T-helper 2 cell treated with Interferon-gamma antibody and Interleukin-4, amounts not matched to agents 5 μg/mL and 100 μg/mL, for 36 hours (primary cell): ENCODE measurements at regions not wholly inside any gene's neighbourhood (a gene's known extent, or its start where the extent isn't known, plus 50 kb on each side); places are given as distances from the start of the nearest gene placed in this dataset.
"Not testable (repeated sequence)": the region's sequence is repeated elsewhere in the genome, so short reads cannot be mapped to it uniquely, and the experiment has no call there.

Experiments
- DNase-seq: peaks from one replicate; pipeline ENCODE4 v3.0.0; 2021; ENCODE audit warnings: low spot score
- H3K27ac Mint-ChIP-seq: one replicate; pipeline ENCODE4 v1.8.0; 2021; ENCODE audit warnings: mild to moderate bottlenecking, mixed read lengths
- H3K27me3 Mint-ChIP-seq: one replicate; pipeline ENCODE4 v1.8.0; 2021; ENCODE audit warnings: low read depth, mixed read lengths
- H3K36me3 Mint-ChIP-seq: one replicate; pipeline ENCODE4 v1.8.0; 2021; ENCODE audit warnings: low read depth, mixed read lengths
- H3K4me1 Mint-ChIP-seq: one replicate; pipeline ENCODE4 v1.8.0; 2021; ENCODE audit warnings: low read depth, mixed read lengths
- H3K4me3 Mint-ChIP-seq: one replicate; pipeline ENCODE4 v1.8.0; 2022; ENCODE audit warnings: mild to moderate bottlenecking, moderate library complexity, mixed read lengths
- H3K9me3 Mint-ChIP-seq: one replicate; pipeline ENCODE4 v1.8.0; 2021; ENCODE audit warnings: mixed read lengths

DNA sequence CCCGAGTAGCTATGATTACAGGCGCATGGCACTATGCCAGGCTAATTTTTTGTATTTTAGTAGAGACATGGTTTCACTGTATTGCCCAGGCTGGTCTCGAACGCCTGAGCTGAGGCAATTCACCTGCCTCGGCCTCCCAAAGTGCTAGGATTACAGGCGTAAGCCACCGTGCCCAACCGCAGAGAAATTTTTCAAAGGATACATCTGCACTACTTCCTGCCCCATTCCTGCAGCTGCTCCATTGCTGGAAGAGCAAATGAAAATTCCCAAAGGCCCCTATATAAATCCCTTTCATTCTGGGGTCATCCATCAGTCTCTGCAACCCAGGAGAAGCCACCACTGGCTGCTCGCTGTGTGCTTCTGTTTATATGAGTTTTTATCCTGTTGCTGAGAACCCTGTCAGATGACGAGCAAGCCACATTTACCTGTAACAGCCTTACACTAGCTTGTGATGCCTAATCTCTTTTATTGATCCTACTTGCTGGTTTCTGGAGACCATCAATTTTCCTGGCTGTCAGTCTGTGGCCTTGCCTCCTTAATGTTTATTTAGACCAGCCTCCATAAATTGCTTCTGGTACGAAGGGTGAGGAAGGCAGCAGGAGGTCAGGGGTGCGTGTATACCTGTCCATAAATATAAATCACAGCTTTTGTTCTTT, 925.3 kb downstream of the TLE4 start:
- peaks cover 19% of the 10 kb centered on the region for H3K9me3 Mint-ChIP-seq
- no peak overlapping the region for H3K27ac Mint-ChIP-seq
- H3K27me3 Mint-ChIP-seq: no peaks in the 10 kb centered on the region
- H3K4me3 Mint-ChIP-seq: no peak overlapping the region
- H3K4me1 Mint-ChIP-seq: no peaks in the 10 kb centered on the region
- H3K36me3 Mint-ChIP-seq: no peaks in the 10 kb centered on the region
- DNase-seq: no peak

DNA sequence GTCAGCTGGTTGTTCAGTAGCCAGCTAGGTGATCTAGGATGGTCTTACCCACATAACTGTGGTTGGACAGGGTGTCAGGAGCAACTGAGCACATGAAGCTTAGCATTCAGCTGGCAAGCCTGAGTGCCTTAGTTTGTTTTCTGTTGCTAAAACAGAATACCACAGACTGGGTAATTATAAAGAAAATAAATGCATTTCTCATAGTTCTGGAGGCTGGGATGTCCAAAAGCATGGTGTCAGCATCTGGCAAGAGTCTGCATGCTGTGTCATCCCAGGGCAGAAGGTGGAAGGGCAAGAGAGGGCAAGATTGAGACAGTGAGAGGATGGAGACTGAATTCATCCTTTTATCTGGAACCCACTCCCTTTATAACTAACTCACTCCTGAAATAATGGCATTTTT, 921.5 kb downstream of the TLE4 start:
- H3K4me1 Mint-ChIP-seq: no peaks in the 10 kb centered on the region
- no peak overlapping the region for H3K4me3 Mint-ChIP-seq
- no peaks in the 10 kb centered on the region for H3K27me3 Mint-ChIP-seq
- no peaks in the 10 kb centered on the region for H3K36me3 Mint-ChIP-seq
- H3K9me3 Mint-ChIP-seq: peaks cover 15% of the 10 kb centered on the region
- H3K27ac Mint-ChIP-seq: no peak overlapping the region
- no peak for DNase-seq

DNA sequence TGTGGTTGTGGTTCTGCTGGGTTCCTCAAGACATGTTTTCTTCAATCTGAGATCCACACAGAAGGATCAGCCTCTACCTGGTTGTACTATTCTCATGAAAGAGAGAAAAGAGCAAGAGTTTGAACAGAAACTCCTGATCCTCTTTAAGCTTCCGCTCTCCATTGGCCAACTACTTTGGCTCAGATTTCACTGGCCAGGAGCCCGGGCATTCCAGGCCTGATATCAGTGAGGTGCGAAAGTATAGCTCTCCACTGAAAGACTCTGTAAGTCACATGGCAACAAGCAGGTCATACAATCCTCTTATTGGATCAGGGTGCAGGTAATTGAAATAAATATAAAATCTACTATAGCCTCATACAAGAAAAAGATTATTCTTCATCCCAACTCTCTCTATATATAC, 920.5 kb downstream of the TLE4 start:
- H3K9me3 Mint-ChIP-seq: peaks cover 15% of the 10 kb centered on the region
- no peak for DNase-seq
- H3K4me1 Mint-ChIP-seq: no peaks in the 10 kb centered on the region
- H3K4me3 Mint-ChIP-seq: no peak overlapping the region
- no peaks in the 10 kb centered on the region for H3K36me3 Mint-ChIP-seq
- no peaks in the 10 kb centered on the region for H3K27me3 Mint-ChIP-seq
- no peak overlapping the region for H3K27ac Mint-ChIP-seq

DNA sequence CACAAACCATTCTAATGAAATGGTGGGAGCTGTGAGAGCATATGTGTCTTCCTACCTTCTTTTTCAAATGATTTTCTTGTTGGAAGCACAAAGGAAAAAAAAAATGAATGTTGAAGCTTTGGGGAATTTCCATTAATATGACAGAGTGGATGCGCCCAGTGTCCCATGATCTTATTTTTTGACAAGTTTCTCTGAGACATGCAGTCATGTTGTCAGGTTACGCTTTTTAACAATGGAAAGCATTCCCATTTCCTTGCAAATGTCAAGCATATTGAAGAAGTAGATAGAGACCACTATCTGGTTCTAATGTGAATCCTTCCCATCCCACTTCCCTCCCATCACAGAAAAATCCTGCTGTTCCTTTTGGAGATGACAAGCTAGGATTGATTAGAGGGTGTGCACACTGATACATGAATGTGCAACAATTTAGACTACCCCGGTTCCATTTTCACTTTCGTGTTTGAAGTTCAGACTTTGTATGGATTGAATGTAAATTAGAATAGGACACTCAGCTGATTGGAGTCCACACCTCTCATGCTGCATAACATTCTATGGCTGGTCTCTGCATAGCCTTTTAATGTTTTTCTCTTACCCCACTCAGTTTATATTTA, 919.4 kb downstream of the TLE4 start:
- Mint-ChIP-seq H3K4me1 (no peaks in the 10 kb centered on the region), H3K36me3 (no peaks in the 10 kb centered on the region), H3K4me3 (no peak overlapping the region)

DNA sequence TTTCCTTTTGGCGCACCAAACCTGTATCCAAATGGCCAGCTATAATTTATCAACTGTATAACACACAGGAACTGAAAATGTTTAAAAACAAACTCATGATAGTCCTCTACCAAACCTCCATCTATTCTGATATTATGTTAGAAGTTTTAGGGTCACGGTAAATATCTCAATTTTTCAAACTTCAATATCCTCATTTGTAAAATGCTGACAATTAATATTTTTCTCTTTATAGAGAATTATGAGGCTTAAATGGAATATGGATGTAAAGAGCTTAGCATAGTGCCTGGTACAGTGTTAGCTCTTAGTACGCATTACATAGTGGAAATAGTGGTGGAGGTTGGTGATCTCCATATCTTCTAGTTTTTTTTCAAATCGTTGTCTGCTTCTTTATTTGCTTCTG, 917.6 kb downstream of the TLE4 start:
- Mint-ChIP-seq H3K27me3 (no peaks in the 10 kb centered on the region), H3K4me3 (no peak overlapping the region), H3K36me3 (no peaks in the 10 kb centered on the region), H3K27ac (no peak overlapping the region), H3K4me1 (no peaks in the 10 kb centered on the region), H3K9me3 (peaks cover 9% of the 10 kb centered on the region)
- DNase-seq: no peak

More for the DNA sequence above, 919.4 kb downstream of the TLE4 start:
- no peak overlapping the region for H3K27ac Mint-ChIP-seq
- no peaks in the 10 kb centered on the region for H3K27me3 Mint-ChIP-seq
- DNase-seq: no peak
- peaks cover 11% of the 10 kb centered on the region for H3K9me3 Mint-ChIP-seq

DNA sequence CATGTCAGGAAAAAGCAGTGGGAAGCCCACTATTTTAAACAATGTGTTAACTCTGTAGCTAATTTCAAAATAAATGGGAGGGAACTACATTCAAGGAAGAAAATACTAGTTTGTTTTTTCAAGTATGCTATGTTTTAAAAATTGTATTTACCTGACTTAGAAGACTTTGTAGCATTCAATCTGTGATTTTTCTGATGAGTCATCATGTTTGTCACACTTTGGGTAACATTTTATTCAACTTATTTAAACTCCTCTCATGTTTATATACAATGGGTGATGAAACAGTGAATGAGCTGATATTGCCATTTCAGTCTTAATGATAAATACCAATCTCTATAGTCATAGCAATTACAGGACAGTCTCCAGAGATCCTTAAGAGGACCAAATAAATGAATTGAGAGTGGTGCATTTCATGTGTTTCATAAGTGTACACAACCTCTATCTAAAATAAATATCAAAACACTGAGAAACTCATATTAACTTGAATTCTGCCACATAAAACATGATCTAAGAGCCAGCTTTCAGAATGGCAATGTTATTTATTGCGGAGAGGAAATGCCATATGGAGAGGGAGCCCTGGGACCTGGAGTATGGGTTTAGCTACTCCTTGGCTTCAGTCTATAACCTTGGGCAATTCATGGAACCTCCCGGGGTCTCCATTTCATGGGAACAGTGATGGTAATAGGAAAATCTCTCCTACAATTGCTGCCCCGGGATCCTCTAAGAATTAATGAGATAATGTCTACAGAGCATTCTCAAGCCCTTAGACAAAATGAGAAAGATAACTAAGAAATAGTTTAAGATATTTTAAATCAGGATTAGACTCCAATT, 913.9 kb downstream of the TLE4 start:
- no peaks in the 10 kb centered on the region for H3K4me1 Mint-ChIP-seq
- H3K27me3 Mint-ChIP-seq: no peaks in the 10 kb centered on the region
- no peaks in the 10 kb centered on the region for H3K36me3 Mint-ChIP-seq
- H3K9me3 Mint-ChIP-seq: peaks cover 13% of the 10 kb centered on the region
- no peak overlapping the region for H3K27ac Mint-ChIP-seq
- H3K4me3 Mint-ChIP-seq: no peak overlapping the region
- DNase-seq: no peak

DNA sequence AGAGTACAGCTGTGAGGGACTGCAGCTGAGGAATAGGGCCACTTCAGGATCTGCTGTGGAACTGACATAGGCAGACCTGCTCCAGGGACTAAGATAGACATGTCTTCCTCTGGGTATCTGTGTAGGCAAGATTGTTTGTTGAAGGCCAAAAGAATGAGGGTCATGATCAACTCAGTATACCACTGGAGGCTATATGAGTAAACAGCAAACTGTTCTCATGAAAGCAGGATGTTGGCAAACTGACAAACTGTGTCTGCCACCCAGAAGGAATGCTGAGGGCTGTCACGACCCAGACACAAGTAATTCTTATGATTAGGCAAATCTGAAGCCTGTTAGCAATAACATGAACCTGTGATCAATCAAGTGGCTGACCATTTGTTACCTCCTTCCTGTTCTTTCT, 910.5 kb downstream of the TLE4 start:
- not testable (repeated sequence) for H3K27me3 Mint-ChIP-seq, H3K27ac Mint-ChIP-seq, DNase-seq, H3K36me3 Mint-ChIP-seq, H3K4me1 Mint-ChIP-seq, H3K4me3 Mint-ChIP-seq
- H3K9me3 Mint-ChIP-seq: peaks cover 17% of the 10 kb centered on the region

DNA sequence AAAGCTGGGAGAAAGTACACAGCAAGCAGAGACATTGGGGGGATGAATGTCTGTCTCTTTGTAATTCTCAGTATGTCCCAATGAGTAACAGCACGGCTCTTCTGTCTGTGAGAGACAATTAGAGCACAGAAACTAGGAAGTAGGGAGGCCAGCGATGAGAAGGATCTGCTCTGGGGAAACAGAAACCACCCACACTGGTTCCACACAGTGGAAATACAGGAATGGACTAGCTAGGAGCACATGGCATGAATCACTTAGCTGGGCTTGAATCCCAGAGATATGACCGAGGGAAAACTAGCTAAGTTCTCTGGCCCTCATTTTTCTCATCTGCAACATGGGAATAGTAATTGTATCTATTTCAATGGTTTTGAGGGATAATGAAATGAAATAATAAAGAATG, 895.9 kb downstream of the TLE4 start:
- Mint-ChIP-seq H3K4me1 (no peaks in the 10 kb centered on the region), H3K9me3 (peaks cover 28% of the 10 kb centered on the region), H3K27me3 (no peaks in the 10 kb centered on the region), H3K27ac (no peak overlapping the region), H3K4me3 (no peak overlapping the region), H3K36me3 (no peaks in the 10 kb centered on the region)
- no peak for DNase-seq

DNA sequence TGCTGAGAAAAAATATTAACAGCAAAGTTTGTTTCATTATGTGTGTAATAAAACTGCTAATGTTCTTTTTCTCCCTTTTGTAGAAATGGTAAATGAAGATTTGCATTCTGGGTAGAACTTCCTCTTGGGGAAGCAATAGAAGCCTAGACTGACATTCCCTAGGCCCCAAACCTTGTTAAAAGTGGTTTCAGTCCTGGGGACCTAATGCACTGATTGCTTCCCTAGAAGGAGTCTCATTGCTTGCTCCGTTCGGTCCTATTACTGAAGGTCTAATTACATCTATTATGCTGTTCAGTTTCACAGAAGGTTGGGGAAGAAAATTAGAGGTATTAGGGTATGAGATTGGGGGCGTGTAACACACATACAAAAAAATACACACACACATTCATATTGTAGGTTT, 893.8 kb downstream of the TLE4 start:
- H3K4me3 Mint-ChIP-seq: no peak overlapping the region
- H3K27me3 Mint-ChIP-seq: no peaks in the 10 kb centered on the region
- peaks cover 24% of the 10 kb centered on the region for H3K9me3 Mint-ChIP-seq
- H3K4me1 Mint-ChIP-seq: no peaks in the 10 kb centered on the region
- DNase-seq: no peak
- no peak overlapping the region for H3K27ac Mint-ChIP-seq
- H3K36me3 Mint-ChIP-seq: no peaks in the 10 kb centered on the region

DNA sequence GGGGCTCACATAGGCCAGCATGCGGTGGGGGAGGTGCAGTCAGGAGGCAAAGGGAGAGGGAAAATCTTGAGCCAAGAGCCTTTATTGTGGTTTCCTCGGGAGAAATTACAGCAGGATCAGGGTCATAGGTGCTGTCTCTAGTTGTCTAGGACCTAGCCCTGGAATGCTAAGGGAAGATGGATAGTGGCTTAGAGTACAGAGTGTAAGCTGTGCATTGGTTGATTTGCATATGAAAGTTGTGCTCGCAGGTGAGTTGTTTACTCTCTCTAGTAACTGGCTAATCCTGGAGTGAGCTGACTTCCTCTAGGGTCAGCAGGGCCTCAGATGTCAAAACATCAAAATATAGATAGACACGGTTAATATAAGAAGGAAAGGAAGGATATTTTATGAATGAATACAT, 877.7 kb downstream of the TLE4 start:
- Mint-ChIP-seq H3K4me3 (no peak overlapping the region), H3K4me1 (no peaks in the 10 kb centered on the region), H3K27me3 (no peaks in the 10 kb centered on the region), H3K27ac (no peak overlapping the region), H3K36me3 (no peaks in the 10 kb centered on the region), H3K9me3 (peaks cover 26% of the 10 kb centered on the region)
- no peak for DNase-seq

DNA sequence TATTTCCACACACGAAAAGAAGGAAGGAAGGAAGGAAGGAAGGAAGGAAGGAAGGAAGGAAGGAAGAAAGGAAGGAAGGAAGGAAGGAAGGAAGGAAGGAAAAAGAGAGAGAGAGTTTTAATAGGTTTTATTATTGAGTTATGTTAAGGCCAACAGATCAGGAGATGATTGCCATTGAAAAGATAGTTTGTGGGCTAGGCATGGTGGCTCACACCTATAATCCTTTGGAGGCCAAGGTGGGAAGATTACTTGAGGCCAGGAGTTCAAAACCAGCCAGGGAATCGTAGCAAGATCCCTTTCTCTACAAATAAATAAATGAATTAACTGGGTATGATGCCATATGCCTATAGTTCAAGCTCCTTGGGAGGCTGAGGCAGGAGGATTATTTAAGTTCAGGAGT, 877.2 kb downstream of the TLE4 start:
- Mint-ChIP-seq H3K4me1 (no peaks in the 10 kb centered on the region), H3K27ac (no peak overlapping the region), H3K36me3 (no peaks in the 10 kb centered on the region), H3K27me3 (no peaks in the 10 kb centered on the region), H3K9me3 (peaks cover 22% of the 10 kb centered on the region), H3K4me3 (no peak overlapping the region)
- no peak for DNase-seq

DNA sequence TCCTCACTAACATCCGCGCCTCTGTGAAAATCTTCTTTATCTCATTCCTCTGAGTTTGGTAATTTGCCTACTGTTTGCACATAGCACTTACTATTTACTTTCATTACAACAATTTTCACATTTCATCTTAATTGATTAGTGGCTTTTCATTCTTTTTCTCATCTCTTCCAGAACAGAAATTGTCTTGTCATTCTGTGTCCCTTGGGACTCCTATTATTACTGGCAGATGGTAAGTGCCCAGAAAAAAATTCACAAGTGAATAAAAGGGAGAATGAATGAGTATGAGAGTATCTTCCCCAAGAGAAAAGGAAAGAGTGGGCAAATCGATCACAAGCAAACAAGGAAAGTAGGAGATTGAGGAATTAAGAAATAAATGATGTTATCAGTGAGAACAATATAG, 876.1 kb downstream of the TLE4 start:
- Mint-ChIP-seq H3K27ac (no peak overlapping the region), H3K4me3 (no peak overlapping the region), H3K27me3 (no peaks in the 10 kb centered on the region), H3K9me3 (peaks cover 18% of the 10 kb centered on the region), H3K36me3 (no peaks in the 10 kb centered on the region), H3K4me1 (no peaks in the 10 kb centered on the region)
- DNase-seq: no peak

DNA sequence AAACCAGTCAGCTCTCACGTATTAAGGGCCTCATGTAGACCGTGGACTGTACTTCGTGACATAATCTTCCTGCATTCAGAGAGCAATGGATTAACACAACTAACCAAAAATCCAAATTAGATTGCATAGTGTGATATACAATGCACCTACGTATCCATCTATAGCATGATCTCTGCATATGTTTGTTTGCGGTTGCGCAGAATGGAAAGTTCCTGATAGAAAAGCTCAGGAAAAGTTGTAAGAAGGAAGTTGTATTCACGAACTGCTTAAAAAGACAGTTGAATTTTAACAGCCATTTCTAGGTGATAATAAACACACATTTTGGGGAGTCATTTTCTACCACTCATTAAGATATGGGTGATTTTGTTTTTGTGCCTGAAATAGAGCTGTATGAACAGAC, 869.0 kb downstream of the TLE4 start:
- H3K36me3 Mint-ChIP-seq: no peaks in the 10 kb centered on the region
- H3K9me3 Mint-ChIP-seq: peaks cover 9% of the 10 kb centered on the region
- no peak for DNase-seq
- H3K4me1 Mint-ChIP-seq: no peaks in the 10 kb centered on the region
- H3K27me3 Mint-ChIP-seq: no peaks in the 10 kb centered on the region
- H3K4me3 Mint-ChIP-seq: no peak overlapping the region
- H3K27ac Mint-ChIP-seq: no peak overlapping the region

DNA sequence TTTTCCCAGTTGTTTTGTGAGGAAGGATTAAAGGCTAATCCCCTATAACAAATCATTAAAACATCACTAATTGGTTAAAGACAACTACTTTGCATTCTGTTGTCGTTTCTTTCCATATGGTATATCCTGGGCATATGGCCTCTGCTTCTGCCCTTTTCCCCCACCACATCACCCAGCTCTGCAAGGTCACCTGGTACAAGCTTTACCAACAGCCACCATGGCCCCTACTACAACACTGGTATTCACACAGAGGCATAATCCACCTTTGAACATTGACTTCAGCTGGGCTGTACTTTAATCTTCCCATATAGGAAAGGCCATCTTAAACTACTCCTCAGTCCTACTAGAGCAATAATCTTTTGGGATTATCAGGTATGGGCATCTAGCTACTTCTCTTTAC, 866.1 kb downstream of the TLE4 start:
- DNase-seq: no peak

More for the DNA sequence above, 866.1 kb downstream of the TLE4 start:
- Mint-ChIP-seq H3K9me3 (peaks cover 15% of the 10 kb centered on the region), H3K27me3 (no peaks in the 10 kb centered on the region), H3K4me3 (no peak overlapping the region), H3K4me1 (no peaks in the 10 kb centered on the region), H3K27ac (no peak overlapping the region), H3K36me3 (no peaks in the 10 kb centered on the region)
